SK-N-SH (cell line): ENCODE measurements at regions not wholly inside any gene's neighbourhood (a gene's known extent, or its start where the extent isn't known, plus 50 kb on each side); places are given as distances from the start of the nearest gene placed in this dataset.

ENCODE experiments used
- CTCF ChIA-PET: fragments of 300-600, 350-600 bp; formaldehyde crosslinking; extraction: SDS; loops from one replicate; lab custom pipeline; 2021; lab: Yijun Ruan, JAX
- POLR2A ChIA-PET: fragments of 350-600 bp; sonication (Branson Sonifier 250); formaldehyde crosslinking; extraction: SDS; loops from one replicate; lab custom pipeline; 2020; ENCODE audit warnings: antibody characterized with exemption, inconsistent platforms; lab: Yijun Ruan, JAX
- DNase-seq: peaks from one replicate; pipeline ENCODE4 v3.0.0; 2012
- H2AFZ ChIP-seq: fragments of 200-600 bp; sonication (generic); 2 replicates; pipeline ENCODE4 v1.8.1; 2016; ENCODE audit warnings: antibody characterized with exemption, mild to moderate bottlenecking, low read depth
- H3F3A ChIP-seq: fragments of 200-600 bp; sonication (generic); replicated peaks from 2 replicates; pipeline ENCODE3; 2016; ENCODE audit warnings: antibody characterized with exemption, mild to moderate bottlenecking; ENCODE audit not compliant: insufficient read depth
- H3K27ac ChIP-seq, 2 experiments: fragments of 200-500 bp in 1 of 2; fragments of 200-600 bp in 1 of 2; sonication (Bioruptor generic) in 1 of 2; sonication (generic), shearing (Covaris generic) in 1 of 2; 2 replicates each; pipeline versions ENCODE4 v1.5.1 to v1.6.1; 2014 to 2016; ENCODE audit warnings: low read depth in 2 of 2, inconsistent platforms in 1 of 2, low read length in 1 of 2, mild to moderate bottlenecking in 1 of 2, mixed read lengths in 1 of 2
- H3K27me3 ChIP-seq: fragments of 200-600 bp; sonication (generic), shearing (Covaris generic); 2 replicates; pipeline ENCODE4 v1.6.1; 2016; ENCODE audit warnings: mixed run types; ENCODE audit not compliant: insufficient read depth
- H3K36me3 ChIP-seq, 2 experiments: fragments of 200-500 bp in 1 of 2; fragments of 200-600 bp in 1 of 2; sonication (Bioruptor generic) in 1 of 2; sonication (generic) in 1 of 2; replicated peaks in 1 of 2; 2 replicates each; pipeline versions ENCODE3 to v1.5.1; 2014 to 2016; ENCODE audit warnings: low read length in 1 of 2, mild to moderate bottlenecking in 1 of 2; ENCODE audit not compliant: insufficient read depth in 2 of 2, control insufficient read depth in 1 of 2
- H3K4me1 ChIP-seq, 2 experiments: fragments of 200-500 bp in 1 of 2; fragments of 200-600 bp in 1 of 2; sonication (Bioruptor generic) in 1 of 2; sonication (generic), shearing (Covaris generic) in 1 of 2; 2 replicates each; pipeline versions ENCODE4 v1.5.1 to v1.6.1; 2014 to 2016; ENCODE audit warnings: low read depth in 1 of 2, low read length in 1 of 2, mixed run types in 1 of 2; ENCODE audit not compliant: insufficient read depth in 2 of 2, control insufficient read depth in 1 of 2
- H3K4me2 ChIP-seq: fragments of 200-600 bp; sonication (generic), shearing (Covaris generic); 2 replicates; pipeline ENCODE4 v1.6.1; 2017; ENCODE audit warnings: mixed run types
- H3K4me3 ChIP-seq, 2 experiments: fragments of 200-500 bp in 1 of 2; fragments of 200-600 bp in 1 of 2; sonication (Bioruptor generic) in 1 of 2; sonication (generic), shearing (Covaris generic) in 1 of 2; 2 replicates each; pipeline versions ENCODE4 v1.5.1 to v1.8.1; 2014 to 2016; ENCODE audit warnings: low read depth in 2 of 2, inconsistent platforms in 1 of 2, low read length in 1 of 2, mild to moderate bottlenecking in 1 of 2, mixed read lengths in 1 of 2, moderate library complexity in 1 of 2
- H3K79me2 ChIP-seq: fragments of 200-600 bp; sonication (generic); 2 replicates; pipeline ENCODE4 v1.8.1; 2017; ENCODE audit warnings: mild to moderate bottlenecking; ENCODE audit not compliant: insufficient read depth
- H3K9ac ChIP-seq: fragments of 200-600 bp; sonication (generic); 2 replicates; pipeline ENCODE4 v1.6.1; 2017; ENCODE audit warnings: mixed run types
- H3K9me2 ChIP-seq: fragments of 200-600 bp; sonication (generic); 2 replicates; pipeline ENCODE4 v1.6.1; 2017; ENCODE audit warnings: mixed run types
- H3K9me3 ChIP-seq: fragments of 200-600 bp; sonication (generic); 2 replicates; pipeline ENCODE4 v1.6.1; 2017; ENCODE audit warnings: mixed run types, mild to moderate bottlenecking, moderate library complexity
- H4K20me1 ChIP-seq: fragments of 200-600 bp; sonication (generic); 2 replicates; pipeline ENCODE4 v1.6.1; 2017; ENCODE audit warnings: mild to moderate bottlenecking, mixed run types; ENCODE audit not compliant: insufficient read depth
- CHD2 ChIP-seq: fragments of 150-350 bp; IDR thresholded peaks from 2 replicates; pipeline ENCODE4 v1.6.1; 2018; ENCODE audit warnings: low read length; ENCODE audit not compliant: partially characterized antibody
- ELF1 ChIP-seq: IDR thresholded peaks from 2 replicates; pipeline ENCODE4 v1.4.0; 2012
- FOXJ3 ChIP-seq: sonication (generic); formaldehyde crosslinking; IDR thresholded peaks from 2 replicates; pipeline ENCODE4 v1.5.1; 2020; ENCODE audit warnings: mild to moderate bottlenecking, missing genetic modification reagents
- FOXM1 ChIP-seq: IDR thresholded peaks from 2 replicates; pipeline ENCODE4 v1.4.0; 2012; ENCODE audit warnings: low read depth, mild to moderate bottlenecking
- GABPA ChIP-seq: IDR thresholded peaks from 2 replicates; pipeline ENCODE4 v1.4.0; 2012; ENCODE audit warnings: low read depth, mild to moderate bottlenecking
- GATA2 ChIP-seq: sonication (generic); formaldehyde crosslinking; IDR thresholded peaks from 2 replicates; pipeline ENCODE4 v1.5.0; 2020; ENCODE audit warnings: mild to moderate bottlenecking, missing genetic modification reagents
- JUND ChIP-seq: IDR thresholded peaks from 2 replicates; pipeline ENCODE4 v1.4.0; 2012
- NRF1 ChIP-seq: IDR thresholded peaks from 2 replicates; pipeline ENCODE4 v1.6.1; 2012; ENCODE audit warnings: low read depth, mild to moderate bottlenecking, low read length
- RAD21 ChIP-seq: IDR thresholded peaks from 2 replicates; pipeline ENCODE4 v1.6.1; 2012; ENCODE audit warnings: mild to moderate bottlenecking, low read length
- RCOR1 ChIP-seq: fragments of 150-350 bp; IDR thresholded peaks from 2 replicates; pipeline ENCODE4 v1.6.1; 2017; ENCODE audit warnings: antibody characterized with exemption, low read length
- RFX5 ChIP-seq: IDR thresholded peaks from 2 replicates; pipeline ENCODE4 v1.6.1; 2012; ENCODE audit warnings: mild to moderate bottlenecking, improper control_type of control experiment, low read length
- SIN3A ChIP-seq: IDR thresholded peaks from 2 replicates; pipeline ENCODE4 v1.6.1; 2012; ENCODE audit warnings: low read depth, mild to moderate bottlenecking, low read length, moderate library complexity, borderline replicate concordance
- SMC3 ChIP-seq: IDR thresholded peaks from 2 replicates; pipeline ENCODE4 v1.6.1; 2012; ENCODE audit warnings: low read depth, low read length, improper control_type of control experiment
- TAF1 ChIP-seq: IDR thresholded peaks from 2 replicates; pipeline ENCODE4 v1.6.1; 2012; ENCODE audit warnings: low read depth, mild to moderate bottlenecking, low read length, moderate library complexity, borderline replicate concordance
- YY1 ChIP-seq: IDR thresholded peaks from 2 replicates; pipeline ENCODE4 v1.4.0; 2012; ENCODE audit warnings: low read depth, mild to moderate bottlenecking
- WGBS: methylation state at CpG from one replicate; pipeline ENCODE4 v1.1.6; 2017; ENCODE audit warnings: low lambda C conversion rate; 5-methylcytosine and 5-hydroxymethylcytosine counted together
- TF ChIP-seq, protein P1 (sequence below): fragments of 150-350 bp; IDR thresholded peaks from 2 replicates; pipeline ENCODE4 v1.6.1; 2017; ENCODE audit warnings: antibody characterized with exemption, low read length, low read depth, borderline replicate concordance
- TF ChIP-seq, protein P2 (sequence below): IDR thresholded peaks from 2 replicates; pipeline ENCODE4 v1.6.1; 2012; ENCODE audit warnings: mild to moderate bottlenecking, low read depth, low read length, moderate library complexity
- TF ChIP-seq, protein P3 (sequence below): IDR thresholded peaks from 2 replicates; pipeline ENCODE4 v1.4.0; 2012; ENCODE audit warnings: low read depth, borderline replicate concordance

DNA sequence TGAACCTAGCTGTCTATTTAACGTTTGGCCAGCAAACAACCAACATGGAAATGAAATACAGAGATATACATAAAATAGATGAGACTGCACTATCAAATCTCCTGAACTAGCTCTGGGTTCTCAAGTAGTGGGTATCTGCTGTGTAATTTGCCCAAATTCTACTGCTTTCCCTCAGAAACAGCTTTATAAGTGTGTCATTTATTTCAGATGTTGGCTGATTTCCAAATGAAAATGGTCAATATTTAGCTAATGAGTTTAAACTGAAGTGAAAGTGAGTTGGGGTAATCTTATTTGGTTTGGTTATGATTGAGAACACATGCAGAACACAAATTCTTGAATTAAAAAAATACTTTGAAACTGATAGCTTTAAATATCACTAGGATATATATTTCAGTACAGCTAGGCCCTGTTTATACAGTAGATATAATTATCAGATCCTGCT is 601.7 kb upstream of the CXADR start:
- Histone ChIP-seq H3F3A (no peaks in the 10 kb centered on the region), H3K79me2 (no peaks in the 10 kb centered on the region), H3K4me3 (no peak overlapping the region), H4K20me1 (no peaks in the 10 kb centered on the region), H3K9me2 (no peaks in the 10 kb centered on the region), H3K36me3 (no peaks in the 10 kb centered on the region), H3K4me2 (no peak overlapping the region), H3K27me3 (no peaks in the 10 kb centered on the region), H2AFZ (no peak overlapping the region), H3K9me3 (no peaks in the 10 kb centered on the region; the same call in 1 of the 2 replicates), H3K27ac (peak overlapping the region in 1 of 2 experiments; percentile 53; a peak in 2 of 4 replicates), H3K9ac (no peak overlapping the region), H3K4me1 (peaks cover 0 to 6% of the 10 kb centered on the region in 2 experiments; a peak in 2 of 4 replicates)
- TF ChIP-seq GATA2 (peak; percentile 59; the same call in 1 of the 2 replicates), RCOR1 (peak; percentile 48; the same call in 1 of the 2 replicates), YY1 (no peak), JUND (no peak)
- 11% methylated on average over 1 of the region's 1 CpG for WGBS
- ChIA-PET POLR2A (no interaction called here), CTCF (interaction anchor here (1.1 kb wide), 1 partner anchor 12 kb away, joined by 4 read pairs; no protein-coding TSS in a partner anchor)
- DNase-seq: peak; percentile 17

DNA sequence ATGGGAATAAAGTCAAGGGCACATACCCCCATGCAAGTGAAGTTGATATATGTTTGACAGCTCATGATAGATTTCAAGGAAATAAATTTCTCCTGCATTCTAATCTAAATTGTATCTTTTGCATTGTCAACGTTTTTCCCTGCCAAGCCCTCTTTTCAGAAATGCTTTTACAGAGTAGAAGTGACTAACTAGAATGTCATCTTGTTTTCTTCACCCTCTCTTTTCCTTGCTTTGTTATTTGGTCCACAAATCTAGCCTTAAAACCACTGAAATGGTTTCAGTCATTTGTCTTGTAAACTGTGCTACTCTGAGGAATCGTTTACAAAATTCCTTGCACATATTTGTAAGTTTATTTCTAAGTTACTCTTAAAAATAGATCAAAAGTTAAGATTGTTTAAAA is 600.8 kb upstream of the CXADR start:
- no peak for DNase-seq
- WGBS: 14% methylated on average over 2 of the region's 2 CpGs
- Histone ChIP-seq H2AFZ (no peak overlapping the region), H3K9ac (no peak overlapping the region), H3F3A (no peaks in the 10 kb centered on the region), H3K4me2 (no peak overlapping the region), H3K9me2 (no peaks in the 10 kb centered on the region), H4K20me1 (no peaks in the 10 kb centered on the region), H3K4me1 (peaks cover 0 to 6% of the 10 kb centered on the region in 2 experiments; a peak in 2 of 4 replicates), H3K79me2 (no peaks in the 10 kb centered on the region), H3K27ac (no peak overlapping the region), H3K27me3 (no peaks in the 10 kb centered on the region), H3K9me3 (no peaks in the 10 kb centered on the region; the same call in 1 of the 2 replicates), H3K36me3 (no peaks in the 10 kb centered on the region), H3K4me3 (no peak overlapping the region)
- CTCF ChIA-PET: interaction anchor here (1.4 kb wide), 1 partner anchor 82 kb away, joined by 3 read pairs; no protein-coding TSS in a partner anchor
- no peak for TF ChIP-seq TAF1
- no peak for TF ChIP-seq FOXJ3 (CRISPR knock-in tag)
- TF ChIP-seq, protein P1, sequence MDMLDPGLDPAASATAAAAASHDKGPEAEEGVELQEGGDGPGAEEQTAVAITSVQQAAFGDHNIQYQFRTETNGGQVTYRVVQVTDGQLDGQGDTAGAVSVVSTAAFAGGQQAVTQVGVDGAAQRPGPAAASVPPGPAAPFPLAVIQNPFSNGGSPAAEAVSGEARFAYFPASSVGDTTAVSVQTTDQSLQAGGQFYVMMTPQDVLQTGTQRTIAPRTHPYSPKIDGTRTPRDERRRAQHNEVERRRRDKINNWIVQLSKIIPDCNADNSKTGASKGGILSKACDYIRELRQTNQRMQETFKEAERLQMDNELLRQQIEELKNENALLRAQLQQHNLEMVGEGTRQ: no peak
- no peak for TF ChIP-seq CHD2
- TF ChIP-seq, protein P2, sequence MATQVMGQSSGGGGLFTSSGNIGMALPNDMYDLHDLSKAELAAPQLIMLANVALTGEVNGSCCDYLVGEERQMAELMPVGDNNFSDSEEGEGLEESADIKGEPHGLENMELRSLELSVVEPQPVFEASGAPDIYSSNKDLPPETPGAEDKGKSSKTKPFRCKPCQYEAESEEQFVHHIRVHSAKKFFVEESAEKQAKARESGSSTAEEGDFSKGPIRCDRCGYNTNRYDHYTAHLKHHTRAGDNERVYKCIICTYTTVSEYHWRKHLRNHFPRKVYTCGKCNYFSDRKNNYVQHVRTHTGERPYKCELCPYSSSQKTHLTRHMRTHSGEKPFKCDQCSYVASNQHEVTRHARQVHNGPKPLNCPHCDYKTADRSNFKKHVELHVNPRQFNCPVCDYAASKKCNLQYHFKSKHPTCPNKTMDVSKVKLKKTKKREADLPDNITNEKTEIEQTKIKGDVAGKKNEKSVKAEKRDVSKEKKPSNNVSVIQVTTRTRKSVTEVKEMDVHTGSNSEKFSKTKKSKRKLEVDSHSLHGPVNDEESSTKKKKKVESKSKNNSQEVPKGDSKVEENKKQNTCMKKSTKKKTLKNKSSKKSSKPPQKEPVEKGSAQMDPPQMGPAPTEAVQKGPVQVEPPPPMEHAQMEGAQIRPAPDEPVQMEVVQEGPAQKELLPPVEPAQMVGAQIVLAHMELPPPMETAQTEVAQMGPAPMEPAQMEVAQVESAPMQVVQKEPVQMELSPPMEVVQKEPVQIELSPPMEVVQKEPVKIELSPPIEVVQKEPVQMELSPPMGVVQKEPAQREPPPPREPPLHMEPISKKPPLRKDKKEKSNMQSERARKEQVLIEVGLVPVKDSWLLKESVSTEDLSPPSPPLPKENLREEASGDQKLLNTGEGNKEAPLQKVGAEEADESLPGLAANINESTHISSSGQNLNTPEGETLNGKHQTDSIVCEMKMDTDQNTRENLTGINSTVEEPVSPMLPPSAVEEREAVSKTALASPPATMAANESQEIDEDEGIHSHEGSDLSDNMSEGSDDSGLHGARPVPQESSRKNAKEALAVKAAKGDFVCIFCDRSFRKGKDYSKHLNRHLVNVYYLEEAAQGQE: no peak
- no peak for TF ChIP-seq RFX5
- TF ChIP-seq RAD21: no peak
- no peak for TF ChIP-seq NRF1
- TF ChIP-seq RCOR1: no peak
- TF ChIP-seq SIN3A: no peak
- no peak for TF ChIP-seq ELF1
- no peak for TF ChIP-seq FOXM1
- TF ChIP-seq SMC3: no peak
- TF ChIP-seq GABPA: no peak
- TF ChIP-seq, protein P3, sequence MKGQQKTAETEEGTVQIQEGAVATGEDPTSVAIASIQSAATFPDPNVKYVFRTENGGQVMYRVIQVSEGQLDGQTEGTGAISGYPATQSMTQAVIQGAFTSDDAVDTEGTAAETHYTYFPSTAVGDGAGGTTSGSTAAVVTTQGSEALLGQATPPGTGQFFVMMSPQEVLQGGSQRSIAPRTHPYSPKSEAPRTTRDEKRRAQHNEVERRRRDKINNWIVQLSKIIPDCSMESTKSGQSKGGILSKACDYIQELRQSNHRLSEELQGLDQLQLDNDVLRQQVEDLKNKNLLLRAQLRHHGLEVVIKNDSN: no peak
- POLR2A ChIA-PET: interaction anchor here (0.7 kb wide), 1 partner anchor 180 kb away, joined by 3 read pairs; no protein-coding TSS in a partner anchor
